Esophagus squamous epithelium (tissue), 5 donors: ENCODE measurements at regions not wholly inside any gene's neighbourhood (a gene's known extent, or its start where the extent isn't known, plus 50 kb on each side); places are given as distances from the start of the nearest gene placed in this dataset.

ENCODE experiments used
- DNase-seq: peaks from one replicate; lab custom pipeline; 2025; lab: John Stamatoyannopoulos, UW
- H3K27ac ChIP-seq, 4 donors: fragments of 200-600 bp; sonication (generic); one replicate each; pipeline ENCODE4 v1.5.1; 2016 to 2019; ENCODE audit warnings: mild to moderate bottlenecking in 1 of 4
- H3K27me3 ChIP-seq, 4 donors: fragments of 200-600 bp; sonication (generic); 1 replicate in 3 of 4; 2 replicates in 1 of 4; pipeline versions ENCODE4 v1.5.1 to v1.6.0; 2017 to 2021; ENCODE audit warnings: antibody characterized with exemption in 1 of 4
- H3K36me3 ChIP-seq, 3 donors: fragments of 200-600 bp; sonication (generic); one replicate each; pipeline ENCODE4 v1.5.1; 2016 to 2019
- H3K4me1 ChIP-seq, 3 donors: fragments of 200-600 bp; sonication (generic); one replicate each; pipeline ENCODE4 v1.5.1; 2017 to 2019
- H3K4me3 ChIP-seq, 4 donors: fragments of 200-600 bp; sonication (generic); 1 replicate in 3 of 4; 2 replicates in 1 of 4; pipeline ENCODE4 v1.5.1; 2016 to 2019; ENCODE audit warnings: mild to moderate bottlenecking in 2 of 4, moderate library complexity in 1 of 4
- H3K9me3 ChIP-seq, 3 donors: fragments of 200-600 bp; sonication (generic); one replicate each; pipeline ENCODE4 v1.5.1; 2016 to 2019
- CTCF ChIP-seq, 6 experiments: fragments of 450-650 bp in 4 of 6; fragments of 200-600 bp in 2 of 6; sonication (generic) in 2 of 6; IDR thresholded peaks; one replicate each; pipeline ENCODE4 v1.5.1; 2016 to 2019; ENCODE audit warnings: antibody characterized with exemption in 6 of 6, mild to moderate bottlenecking in 4 of 6, moderate library complexity in 4 of 6
- POLR2A ChIP-seq, 4 donors: fragments of 450-650 bp; IDR thresholded peaks; one replicate each; pipeline ENCODE4 v1.6.1; 2017; ENCODE audit warnings: antibody characterized with exemption in 4 of 4, mild to moderate bottlenecking in 4 of 4, moderate library complexity in 3 of 4
- WGBS, 2 donors: methylation state at CpG; one replicate each; pipeline ENCODE4 v1.1.5; 2018; 5-methylcytosine and 5-hydroxymethylcytosine counted together
- intact Hi-C: fragments of 100-400 bp; cut with DNase I; formaldehyde crosslinking; loops from one replicate; pipeline ENCODE4 v1.15.0; 2022
- donor health status: DM: yes; HTN: yes; CAD: no.

GRCh38 chr20:20851385-20851784 lies 138.9 kb upstream of the RALGAPA2 start:
- 67 to 88% methylated on average over 1 of the region's 1 CpG for WGBS, 2 donors
- intact Hi-C loops = no loop called here

GRCh38 chr20:20850407-20850806 lies 138.0 kb upstream of the RALGAPA2 start:
- no peak for DNase-seq
- 90 to 97% methylated on average over 2 of the region's 2 CpGs for WGBS, 2 donors
- Histone ChIP-seq H3K27ac (no peak overlapping the region), H3K27me3 (peaks cover 0 to 23% (median 0%) of the 10 kb centered on the region in 4 donors), H3K4me3 (no peak overlapping the region), H3K9me3 (no peaks in the 10 kb centered on the region), H3K36me3 (no peaks in the 10 kb centered on the region), H3K4me1 (no peaks in the 10 kb centered on the region)
- intact Hi-C loops = no loop called here
- TF ChIP-seq CTCF (IDR thresholded peaks at IDR 0.05) (no peak), POLR2A (IDR thresholded peaks at IDR 0.05) (no peak)

More at GRCh38 chr20:20851385-20851784, 138.9 kb upstream of the RALGAPA2 start:
- H3K27ac ChIP-seq = no peak overlapping the region
- H3K4me3 ChIP-seq = no peak overlapping the region
- peaks cover 0 to 18% (median 0%) of the 10 kb centered on the region in 4 donors for H3K27me3 ChIP-seq
- no peaks in the 10 kb centered on the region for H3K9me3 ChIP-seq
- TF ChIP-seq CTCF (IDR thresholded peaks at IDR 0.05) (no peak), POLR2A (IDR thresholded peaks at IDR 0.05) (no peak)
- no peaks in the 10 kb centered on the region for H3K36me3 ChIP-seq
- H3K4me1 ChIP-seq = no peaks in the 10 kb centered on the region
- no peak for DNase-seq

- Histone ChIP-seq H3K4me3 (no peak overlapping the region), H3K36me3 (no peaks in the 10 kb centered on the region), H3K27me3 (peaks cover 0 to 23% (median 0%) of the 10 kb centered on the region in 4 donors), H3K9me3 (no peaks in the 10 kb centered on the region), H3K4me1 (no peaks in the 10 kb centered on the region), H3K27ac (no peak overlapping the region)
- no peak for TF ChIP-seq POLR2A (IDR thresholded peaks at IDR 0.05)
- no peak for TF ChIP-seq CTCF (IDR thresholded peaks at IDR 0.05)
- 76 to 84% methylated on average over 8 to 9 of the region's 9 CpGs for whole genome bisulfite sequencing, 2 donors
- DNase-seq = no peak
- intact Hi-C loops = no loop called here
These were observed 136.7 kb upstream of the RALGAPA2 start for GRCh38 chr20:20849161-20849560.

GRCh38 chr20:20847814-20848213 lies 135.4 kb upstream of the RALGAPA2 start:
- DNase-seq = no peak
- H3K4me1 ChIP-seq = no peaks in the 10 kb centered on the region
- no peaks in the 10 kb centered on the region for H3K36me3 ChIP-seq
- 68 to 71% methylated on average over 10 to 11 of the region's 11 CpGs for WGBS, 2 donors
- H3K27ac ChIP-seq = no peak overlapping the region
- TF ChIP-seq POLR2A (IDR thresholded peaks at IDR 0.05) (no peak), CTCF (IDR thresholded peaks at IDR 0.05) (no peak)
- H3K4me3 ChIP-seq = no peak overlapping the region
- intact Hi-C loops = no loop called here
- no peaks in the 10 kb centered on the region for H3K9me3 ChIP-seq
- peaks cover 0 to 10% (median 0%) of the 10 kb centered on the region in 4 donors for H3K27me3 ChIP-seq

- Histone ChIP-seq H3K27ac (no peak overlapping the region), H3K4me3 (no peak overlapping the region), H3K36me3 (no peaks in the 10 kb centered on the region), H3K27me3 (peaks cover 0 to 20% (median 0%) of the 10 kb centered on the region in 4 donors), H3K4me1 (no peaks in the 10 kb centered on the region), H3K9me3 (no peaks in the 10 kb centered on the region)
- WGBS, 2 donors = 20 to 22% methylated on average over 2 to 3 of the region's 6 CpGs
- no peak for TF ChIP-seq POLR2A (IDR thresholded peaks at IDR 0.05)
- TF ChIP-seq CTCF (IDR thresholded peaks at IDR 0.05) = no peak
- intact Hi-C loops = no loop called here
- DNase-seq = no peak
These were observed 131.5 kb upstream of the RALGAPA2 start for GRCh38 chr20:20843982-20844381.
